SK-N-MC (cell line): ENCODE measurements at regions not wholly inside any gene's neighbourhood (a gene's known extent, or its start where the extent isn't known, plus 50 kb on each side); places are given as distances from the start of the nearest gene placed in this dataset.

ENCODE experiments used
- DNase-seq: peaks from one replicate; pipeline ENCODE4 v3.0.0-alpha.2; 2011; ENCODE audit warnings: low read depth, low spot score
- H3K27ac ChIP-seq: fragments of 200-600 bp; sonication (generic); 2 replicates; pipeline ENCODE4 v1.5.1; 2016; ENCODE audit warnings: mixed run types
- H3K36me3 ChIP-seq: fragments of 200-600 bp; sonication (generic); 2 replicates; pipeline ENCODE4 v1.6.1; 2017; ENCODE audit warnings: antibody characterized with exemption, low read length, mixed read lengths; ENCODE audit not compliant: insufficient read depth
- H3K4me3 ChIP-seq: fragments of 200-600 bp; sonication (generic); 2 replicates; pipeline ENCODE4 v1.5.1; 2016
- H3K9ac ChIP-seq: fragments of 200-600 bp; sonication (generic); 2 replicates; pipeline ENCODE4 v1.8.0; 2017; ENCODE audit warnings: mixed run types, mixed read lengths; ENCODE audit not compliant: insufficient read length
- H3K9me3 ChIP-seq: fragments of 200-600 bp; sonication (generic); 2 replicates; pipeline ENCODE4 v1.6.1; 2017; ENCODE audit warnings: low read depth, mild to moderate bottlenecking, antibody characterized with exemption, low read length, moderate library complexity, mixed read lengths
- EZH2 ChIP-seq: fragments of 200-600 bp; sonication (generic); IDR thresholded peaks from one replicate; pipeline ENCODE4 v1.6.1; 2017; ENCODE audit warnings: antibody characterized with exemption
- FOXP2 ChIP-seq: optimal IDR thresholded peaks from 2 replicates; pipeline ENCODE3; 2011; ENCODE audit warnings: mild to moderate bottlenecking, moderate library complexity; ENCODE audit not compliant: insufficient read depth; ENCODE audit errors: extremely low read length, control extremely low read depth
- POLR2AphosphoS5 ChIP-seq: IDR thresholded peaks from 2 replicates; pipeline ENCODE4 v1.6.1; 2012; ENCODE audit warnings: mild to moderate bottlenecking, low read depth, low read length, borderline replicate concordance

- Histone ChIP-seq H3K36me3 (no peaks in the 10 kb centered on the region), H3K9me3 (no peaks in the 10 kb centered on the region), H3K27ac (no peak overlapping the region), H3K9ac (no peak overlapping the region), H3K4me3 (no peak overlapping the region)
- TF ChIP-seq POLR2AphosphoS5: no peak
- no peak for TF ChIP-seq EZH2
- no peak for TF ChIP-seq FOXP2
- DNase-seq: no peak
Measured at GRCh38 chr2:60379684-60380083, 173.8 kb downstream of the BCL11A start.

- TF ChIP-seq POLR2AphosphoS5 (no peak), FOXP2 (no peak), EZH2 (no peak)
- H3K9ac ChIP-seq: no peak overlapping the region
- H3K27ac ChIP-seq: no peak overlapping the region
- no peak for DNase-seq
- no peaks in the 10 kb centered on the region for H3K36me3 ChIP-seq
- no peaks in the 10 kb centered on the region for H3K9me3 ChIP-seq
- H3K4me3 ChIP-seq: no peak overlapping the region
Measured at GRCh38 chr2:60379216-60379615, 174.2 kb downstream of the BCL11A start.

- no peak for DNase-seq
- H3K27ac ChIP-seq: no peak overlapping the region
- no peak for TF ChIP-seq EZH2
- TF ChIP-seq FOXP2: no peak
- TF ChIP-seq POLR2AphosphoS5: no peak
Measured at GRCh38 chr2:60377825-60378224, 175.6 kb downstream of the BCL11A start.

GRCh38 chr2:60376252-60376651 is 177.2 kb downstream of the BCL11A start:
- H3K9me3 ChIP-seq: no peaks in the 10 kb centered on the region
- TF ChIP-seq POLR2AphosphoS5 (no peak), EZH2 (no peak), FOXP2 (no peak)
- no peak for DNase-seq

More at GRCh38 chr2:60377825-60378224, 175.6 kb downstream of the BCL11A start:
- no peaks in the 10 kb centered on the region for H3K36me3 ChIP-seq
- no peak overlapping the region for H3K9ac ChIP-seq
- no peak overlapping the region for H3K4me3 ChIP-seq
- no peaks in the 10 kb centered on the region for H3K9me3 ChIP-seq

GRCh38 chr2:60371681-60372080 is 181.8 kb downstream of the BCL11A start:
- no peak overlapping the region for H3K27ac ChIP-seq
- no peaks in the 10 kb centered on the region for H3K9me3 ChIP-seq
- H3K36me3 ChIP-seq: no peaks in the 10 kb centered on the region
- no peak for TF ChIP-seq EZH2
- no peak for TF ChIP-seq FOXP2
- no peak for TF ChIP-seq POLR2AphosphoS5
- no peak for DNase-seq
- H3K4me3 ChIP-seq: no peak overlapping the region
- no peak overlapping the region for H3K9ac ChIP-seq

More at GRCh38 chr2:60376252-60376651, 177.2 kb downstream of the BCL11A start:
- Histone ChIP-seq H3K27ac (no peak overlapping the region), H3K36me3 (no peaks in the 10 kb centered on the region), H3K9ac (no peak overlapping the region), H3K4me3 (no peak overlapping the region)

- Histone ChIP-seq H3K27ac (no peak overlapping the region), H3K36me3 (no peaks in the 10 kb centered on the region), H3K9ac (no peak overlapping the region), H3K4me3 (no peak overlapping the region), H3K9me3 (no peaks in the 10 kb centered on the region)
- no peak for DNase-seq
- TF ChIP-seq FOXP2 (no peak), POLR2AphosphoS5 (no peak), EZH2 (no peak)
Measured at GRCh38 chr2:60371219-60371618, 182.2 kb downstream of the BCL11A start.

GRCh38 chr2:60370814-60371213 is 182.6 kb downstream of the BCL11A start:
- no peak for TF ChIP-seq FOXP2
- TF ChIP-seq POLR2AphosphoS5: no peak
- TF ChIP-seq EZH2: no peak
- Histone ChIP-seq H3K4me3 (no peak overlapping the region), H3K9me3 (no peaks in the 10 kb centered on the region), H3K9ac (no peak overlapping the region), H3K36me3 (no peaks in the 10 kb centered on the region), H3K27ac (no peak overlapping the region)
- no peak for DNase-seq

GRCh38 chr2:60368456-60368855 is 185.0 kb downstream of the BCL11A start:
- H3K9ac ChIP-seq: no peak overlapping the region
- H3K27ac ChIP-seq: no peak overlapping the region
- no peak for DNase-seq
- H3K36me3 ChIP-seq: no peaks in the 10 kb centered on the region
- TF ChIP-seq EZH2 (no peak), POLR2AphosphoS5 (no peak), FOXP2 (no peak)
- H3K4me3 ChIP-seq: no peak overlapping the region
- H3K9me3 ChIP-seq: no peaks in the 10 kb centered on the region

GRCh38 chr2:60366135-60366712 is 187.2 kb downstream of the BCL11A start:
- no peaks in the 10 kb centered on the region for H3K36me3 ChIP-seq
- TF ChIP-seq POLR2AphosphoS5 (no peak), EZH2 (no peak), FOXP2 (no peak)
- no peak overlapping the region for H3K4me3 ChIP-seq
- H3K9me3 ChIP-seq: no peaks in the 10 kb centered on the region
- no peak for DNase-seq
- H3K27ac ChIP-seq: no peak overlapping the region
- H3K9ac ChIP-seq: no peak overlapping the region

- no peak for DNase-seq
- no peak overlapping the region for H3K27ac ChIP-seq
Measured at GRCh38 chr2:60365556-60365955, 187.9 kb downstream of the BCL11A start.

More at GRCh38 chr2:60365556-60365955, 187.9 kb downstream of the BCL11A start:
- no peak overlapping the region for H3K4me3 ChIP-seq
- no peaks in the 10 kb centered on the region for H3K9me3 ChIP-seq
- no peak overlapping the region for H3K9ac ChIP-seq
- no peaks in the 10 kb centered on the region for H3K36me3 ChIP-seq
- TF ChIP-seq EZH2: no peak
- no peak for TF ChIP-seq POLR2AphosphoS5
- TF ChIP-seq FOXP2: no peak
